ENCODE measurements at regions not wholly inside any gene's neighbourhood (a gene's known extent, or its start where the extent isn't known, plus 50 kb on each side); places are given as distances from the start of the nearest gene placed in this dataset.
A peak's percentile ranks its signal among the peaks of the same experiment; 100 is the strongest.
"Not testable (repeated sequence)": the region's sequence is repeated elsewhere in the genome, so short reads cannot be mapped to it uniquely, and the experiment has no call there.

GRCh38 chr4:31259119-31259518 is 539.0 kb downstream of the PCDH7 start:
- no peak for DNase-seq

GRCh38 chr4:31261632-31262031 is 541.5 kb downstream of the PCDH7 start:
- no peak for DNase-seq

GRCh38 chr4:31266094-31266493 is 545.9 kb downstream of the PCDH7 start:
- DNase-seq: not testable (repeated sequence)

- DNase-seq: no peak
Measured at GRCh38 chr4:31272331-31273061, 552.3 kb downstream of the PCDH7 start.

- no peak for DNase-seq
Measured at GRCh38 chr4:31275906-31276305, 555.7 kb downstream of the PCDH7 start.

GRCh38 chr4:31283679-31284078 is 563.5 kb downstream of the PCDH7 start:
- no peak for DNase-seq

DNA sequence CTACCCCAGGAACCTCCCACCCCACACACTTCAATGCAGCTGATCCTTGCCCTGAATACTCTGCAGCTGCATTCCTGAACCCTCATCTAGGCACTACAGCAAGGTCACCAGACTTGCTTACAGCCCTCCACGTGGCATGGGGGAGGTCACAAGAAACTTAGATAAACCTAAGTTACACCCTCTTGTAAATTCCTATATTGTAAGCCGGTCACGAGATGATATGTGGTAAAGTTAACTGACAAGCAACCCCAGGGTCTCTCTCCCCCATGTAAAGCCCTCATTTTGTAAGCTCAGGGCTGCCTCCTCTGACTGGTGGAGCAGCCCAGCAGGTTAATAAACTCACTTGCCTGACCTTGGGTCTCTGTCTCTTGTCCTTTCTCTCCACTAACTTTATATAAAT is 570.7 kb downstream of the PCDH7 start:
- no peak for DNase-seq

DNA sequence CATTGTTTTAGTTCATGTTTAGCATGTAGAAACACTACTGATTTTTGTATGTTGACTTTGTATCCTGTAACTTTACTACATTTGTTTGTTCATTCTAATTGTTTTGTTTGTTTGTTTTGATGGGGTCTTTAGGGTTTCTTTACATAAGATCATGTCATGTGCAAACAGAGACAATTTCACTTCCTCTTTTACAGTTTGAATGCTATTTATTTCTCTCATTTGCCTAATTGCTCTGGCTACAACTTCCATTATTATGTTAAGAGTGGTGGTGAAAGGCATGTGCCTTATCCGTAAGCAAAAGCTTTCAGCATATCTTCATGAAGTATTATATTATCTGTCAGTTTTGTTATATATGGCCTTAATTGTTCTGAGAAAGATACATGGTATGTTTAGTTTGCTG is 571.1 kb downstream of the PCDH7 start:
- DNase-seq: no peak

- no peak for DNase-seq
Measured at GRCh38 chr4:31294655-31295480, 574.7 kb downstream of the PCDH7 start.

DNA sequence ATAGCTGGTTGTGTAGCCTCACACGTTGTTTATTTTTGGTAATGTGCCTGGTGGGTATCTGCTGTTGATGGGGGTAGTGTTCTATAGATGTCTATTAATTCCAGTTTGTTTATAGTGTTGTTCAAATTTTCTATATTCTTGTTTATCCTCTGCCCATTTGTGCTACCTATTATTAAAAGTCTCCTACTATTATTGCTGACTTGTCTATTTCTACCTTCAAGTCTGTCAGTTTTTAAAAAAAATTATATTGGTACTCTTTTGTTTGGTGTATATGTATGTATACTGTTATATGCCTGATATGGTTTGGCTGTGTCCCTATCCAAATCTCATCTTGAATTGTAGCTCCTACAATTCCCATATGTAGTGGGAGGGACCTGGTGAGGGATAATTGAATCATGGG is 578.6 kb downstream of the PCDH7 start:
- DNase-seq: no peak

DNA sequence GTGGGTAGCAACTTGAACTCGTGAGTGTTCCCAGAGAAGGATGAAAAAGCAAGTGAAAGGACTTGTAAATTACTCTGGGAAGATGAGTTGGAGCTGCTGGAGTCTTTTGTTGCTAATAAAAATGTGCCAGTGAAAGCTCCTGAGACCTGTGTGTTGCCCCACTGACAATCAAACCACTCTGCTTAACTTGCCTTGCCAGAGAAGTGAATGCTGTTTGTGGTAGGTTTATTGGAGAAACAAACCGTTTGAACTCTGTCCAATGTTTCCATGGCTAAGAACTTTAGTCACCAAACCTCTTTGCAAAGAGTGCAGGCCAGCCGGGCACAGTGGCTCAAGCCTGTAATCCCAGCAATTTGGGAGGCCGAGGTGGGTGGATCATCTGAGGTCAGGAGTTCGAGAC is 586.9 kb downstream of the PCDH7 start:
- DNase-seq: peak in 6 of 58 donors; percentile 1 to 7 (median 4)

- no peak for DNase-seq
Measured at GRCh38 chr4:31324814-31325213, 604.6 kb downstream of the PCDH7 start.

DNA sequence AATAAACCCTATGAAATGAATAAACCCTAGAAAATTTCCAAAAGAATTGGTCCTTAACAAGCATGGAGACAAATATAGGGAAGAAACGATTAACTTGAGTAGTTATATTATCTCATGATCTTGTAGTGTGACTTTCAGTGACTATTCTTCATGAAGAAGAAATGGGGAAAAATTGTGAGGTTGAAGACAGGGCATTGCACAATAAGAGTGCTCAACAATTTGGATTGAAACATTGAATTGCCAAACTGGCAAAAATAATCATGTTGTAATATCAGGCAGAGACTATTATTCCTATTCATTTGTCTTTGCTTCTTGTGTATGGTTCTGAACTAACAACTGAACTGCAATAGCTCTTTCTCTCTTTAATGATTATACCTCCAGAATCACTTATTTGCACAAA is 605.1 kb downstream of the PCDH7 start:
- DNase-seq: no peak

GRCh38 chr4:31327031-31327430 is 606.9 kb downstream of the PCDH7 start:
- no peak for DNase-seq

DNA sequence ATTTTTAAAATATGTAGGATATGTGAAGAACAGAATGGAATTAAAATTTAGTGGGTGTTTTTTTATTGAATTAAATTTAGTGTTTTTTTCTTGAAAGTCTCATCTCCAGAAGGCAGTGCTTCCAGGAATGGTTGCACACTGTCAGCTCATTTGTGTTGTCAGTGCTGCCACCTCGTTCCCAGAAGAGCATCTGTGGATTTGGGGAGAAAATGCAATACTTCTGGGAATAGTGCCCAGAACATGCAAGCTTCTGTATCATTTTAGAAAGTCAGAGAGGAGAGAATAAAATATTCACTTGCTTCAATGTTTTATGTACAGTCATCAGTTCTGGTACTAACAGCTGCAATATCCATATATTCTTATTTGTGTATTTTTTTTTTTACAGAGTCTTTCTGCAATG is 608.8 kb downstream of the PCDH7 start:
- DNase-seq: peak in 22 of 58 donors; percentile 0 to 73 (median 6)

DNA sequence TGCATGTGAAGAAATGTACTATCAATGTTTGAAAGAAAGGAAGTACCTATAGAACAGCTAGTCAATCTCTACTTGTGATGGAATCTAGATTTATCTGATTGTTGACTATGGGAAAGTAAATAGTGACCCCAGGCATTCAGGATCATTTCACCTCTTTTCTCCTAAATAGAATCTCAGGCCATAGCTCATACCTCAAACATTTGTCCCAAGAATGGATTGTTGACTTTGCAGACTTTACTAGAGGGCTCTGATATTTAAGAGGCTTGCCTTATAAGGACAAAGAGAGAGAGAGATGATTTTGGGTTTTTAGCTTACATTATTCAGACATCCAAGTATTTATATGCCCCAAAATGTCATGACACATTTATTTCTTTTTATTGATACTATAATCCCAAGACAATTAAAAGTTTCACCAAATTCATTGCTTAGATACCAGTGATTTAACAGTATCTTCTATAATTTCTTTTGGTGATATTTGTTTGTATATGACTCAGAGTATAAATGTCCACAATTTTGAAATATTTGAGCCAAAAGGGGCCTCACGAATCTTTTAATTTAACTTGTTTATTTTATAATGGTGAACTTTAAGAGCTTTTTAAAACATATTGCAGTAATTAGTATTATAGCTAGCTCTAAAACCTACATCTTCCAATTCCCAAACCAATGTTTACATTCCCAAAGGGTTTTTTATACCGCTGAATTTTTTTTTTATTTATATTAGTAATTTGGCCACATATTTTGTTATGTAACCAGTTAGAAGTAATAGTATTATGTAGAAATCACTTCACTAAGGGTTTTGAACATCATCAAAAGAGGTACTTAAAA is 614.1 kb downstream of the PCDH7 start:
- no peak for DNase-seq

DNA sequence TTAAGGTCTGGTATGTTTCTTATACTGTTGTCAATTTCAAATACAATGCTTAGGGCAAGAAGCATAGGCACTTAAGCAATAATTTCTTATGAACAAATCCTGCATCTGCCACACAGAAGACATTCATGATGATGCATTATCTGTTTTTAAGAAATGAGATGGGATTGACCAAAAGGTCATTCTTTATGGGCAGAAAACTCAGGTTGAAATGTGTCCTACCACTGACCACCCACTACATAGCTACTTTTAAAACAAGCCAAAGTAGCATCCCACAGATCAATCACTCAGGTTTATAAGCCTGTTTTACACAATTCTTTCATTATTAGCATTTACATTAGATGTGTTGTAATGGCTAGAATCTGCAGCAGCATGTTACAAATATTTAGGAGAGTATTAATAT is 617.8 kb downstream of the PCDH7 start:
- DNase-seq: no peak

DNA sequence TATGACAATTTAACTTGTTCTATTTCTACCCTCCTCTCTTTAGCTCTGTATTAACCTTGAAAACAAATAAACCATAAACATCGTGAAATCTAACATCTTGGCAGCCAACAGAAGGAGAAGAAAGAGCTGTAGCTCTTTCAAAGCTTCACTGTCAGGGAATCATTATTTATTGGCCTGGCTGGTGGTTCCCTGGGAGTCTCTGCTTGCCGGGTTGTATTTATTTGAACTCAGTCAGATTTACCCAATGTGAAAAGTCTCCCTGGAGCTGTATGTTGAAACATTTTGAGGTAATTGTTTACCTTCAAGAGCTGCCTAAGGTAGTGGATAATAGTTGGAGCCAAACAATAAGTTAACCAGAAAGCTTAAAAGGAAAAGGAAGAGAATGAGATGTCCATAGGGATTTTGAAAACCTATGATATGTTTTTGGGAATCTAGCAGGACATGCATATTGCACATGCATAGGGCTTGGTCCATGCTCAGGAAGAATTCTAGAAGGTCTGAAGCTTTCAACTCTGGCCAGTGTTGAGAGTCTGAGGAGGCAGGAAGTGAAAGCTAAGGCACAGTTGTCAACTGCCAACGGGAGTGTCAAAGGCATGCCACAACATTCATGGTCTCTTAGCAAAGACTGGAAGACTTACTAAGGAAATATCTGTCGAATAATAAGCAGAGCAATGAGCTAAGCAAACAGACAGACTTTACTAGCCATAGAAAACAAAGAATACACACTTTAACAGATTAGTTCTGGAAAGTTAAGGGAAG is 621.6 kb downstream of the PCDH7 start:
- no peak for DNase-seq

- DNase-seq: no peak
Measured at GRCh38 chr4:31343061-31343460, 622.9 kb downstream of the PCDH7 start.

GRCh38 chr4:31349907-31350306 is 629.7 kb downstream of the PCDH7 start:
- no peak for DNase-seq

- no peak for DNase-seq
Measured at GRCh38 chr4:31351695-31352094, 631.5 kb downstream of the PCDH7 start.
